HCT116 (cell line): ENCODE measurements at regions not wholly inside any gene's neighbourhood (a gene's known extent, or its start where the extent isn't known, plus 50 kb on each side); places are given as distances from the start of the nearest gene placed in this dataset.

Experiments
- ATAC-seq: fragments of 200-7000 bp; cut with Tn5 transposase; 2 replicates; pipeline ENCODE4 v1.9.1; 2020; ENCODE audit warnings: mild to moderate bottlenecking, moderate library complexity
- BruUV-seq: library from RNA; stranded (reverse); fragments of 400-500 nt; replicated peaks from 2 replicates; lab custom pipeline; 2021; lab: Mats Ljungman, UMichigan
- CTCF ChIA-PET: fragments of 300-600 bp; sonication (Branson Sonifier 250); formaldehyde crosslinking; loops from one replicate; lab custom pipeline; 2021; ENCODE audit warnings: antibody characterized with exemption; lab: Charles Lee
- POLR2A ChIA-PET: fragments of 300-600, 350-600 bp; sonication (Branson Sonifier 250); formaldehyde crosslinking; loops from one replicate; lab custom pipeline; 2021; ENCODE audit warnings: antibody characterized with exemption; lab: Charles Lee
- RAD21 ChIA-PET, 2 experiments: fragments of 300-600 bp; sonication (Branson Sonifier 250); formaldehyde crosslinking; loops; one replicate each; lab custom pipeline; 2023; ENCODE audit warnings: low total read pairs in 2 of 2; ENCODE audit not compliant: uncharacterized antibody in 2 of 2, unreplicated experiment in 2 of 2, low non-redundant PET in 1 of 2; lab: Charles Lee
- DNase-seq: peaks from one replicate; pipeline ENCODE4 v3.0.0-alpha.2; 2010; ENCODE audit warnings: low read depth, low spot score
- H2AFZ ChIP-seq: fragments of 200-600 bp; shearing (Covaris generic), sonication (generic); 2 replicates; pipeline ENCODE4 v1.6.1; 2017; ENCODE audit warnings: low read depth, mixed run types, mixed read lengths, antibody characterized with exemption, low read length; ENCODE audit not compliant: poor library complexity, severe bottlenecking
- H3K27ac ChIP-seq: 2 replicates; pipeline ENCODE4 v1.5.1; 2012; ENCODE audit warnings: low read depth, low read length
- H3K27me3 ChIP-seq: fragments of 200-600 bp; sonication (generic); 2 replicates; pipeline ENCODE4 v1.6.1; 2016; ENCODE audit warnings: mixed run types, low read length, mixed read lengths; ENCODE audit not compliant: insufficient read depth
- H3K36me3 ChIP-seq, 2 experiments: fragments of 200-500 bp in 1 of 2; fragments of 200-600 bp in 1 of 2; sonication (Bioruptor generic) in 1 of 2; sonication (generic) in 1 of 2; 2 replicates each; pipeline versions ENCODE4 v1.5.1 to v1.6.1; 2014 to 2016; ENCODE audit warnings: low read length in 2 of 2, inconsistent platforms in 1 of 2, mixed read lengths in 1 of 2, mixed run types in 1 of 2; ENCODE audit not compliant: insufficient read depth in 2 of 2, control insufficient read depth in 1 of 2
- H3K4me1 ChIP-seq, 2 experiments: fragments of 200-600 bp in 1 of 2; sonication (generic) in 1 of 2; 2 replicates each; pipeline versions ENCODE4 v1.5.1 to v1.6.1; 2012 to 2017; ENCODE audit warnings: low read length in 2 of 2, inconsistent platforms in 1 of 2, mild to moderate bottlenecking in 1 of 2, mixed read lengths in 1 of 2, mixed run types in 1 of 2, moderate library complexity in 1 of 2; ENCODE audit not compliant: insufficient read depth in 2 of 2, control insufficient read depth in 1 of 2
- H3K4me2 ChIP-seq: fragments of 200-600 bp; sonication (generic); 2 replicates; pipeline ENCODE4 v1.6.1; 2017; ENCODE audit warnings: mixed run types, low read length, mixed read lengths
- H3K4me3 ChIP-seq, 2 experiments: fragments of 200-600 bp in 1 of 2; sonication (generic) in 1 of 2; replicated peaks in 1 of 2; 2 replicates each; pipeline ENCODE4 v1.5.1; 2011 to 2016; ENCODE audit warnings: low read length in 2 of 2, control low read depth in 1 of 2, low read depth in 1 of 2, mild to moderate bottlenecking in 1 of 2, mixed read lengths in 1 of 2, mixed run types in 1 of 2
- H3K79me2 ChIP-seq: fragments of 200-600 bp; sonication (generic); 2 replicates; pipeline ENCODE4 v1.6.1; 2017; ENCODE audit warnings: mild to moderate bottlenecking, mixed run types, low read length, moderate library complexity, mixed read lengths; ENCODE audit not compliant: insufficient read depth
- H3K9ac ChIP-seq: fragments of 200-600 bp; sonication (generic); 2 replicates; pipeline ENCODE4 v1.6.1; 2016; ENCODE audit warnings: low read length, mixed read lengths
- H3K9me2 ChIP-seq: fragments of 200-600 bp; sonication (generic), shearing (Covaris generic); 2 replicates; pipeline ENCODE4 v1.6.1; 2017; ENCODE audit warnings: mixed run types, mild to moderate bottlenecking, moderate library complexity; ENCODE audit not compliant: insufficient read depth
- H3K9me3 ChIP-seq, 2 experiments: fragments of 200-500 bp in 1 of 2; fragments of 200-600 bp in 1 of 2; sonication (Bioruptor generic) in 1 of 2; sonication (generic) in 1 of 2; 2 replicates each; pipeline ENCODE4 v1.6.1; 2014 to 2017; ENCODE audit warnings: low read length in 2 of 2, mixed read lengths in 2 of 2, inconsistent platforms in 1 of 2, low read depth in 1 of 2, mild to moderate bottlenecking in 1 of 2, mixed run types in 1 of 2, moderate library complexity in 1 of 2; ENCODE audit not compliant: control insufficient read depth in 1 of 2, insufficient read depth in 1 of 2
- H4K20me1 ChIP-seq: fragments of 200-600 bp; sonication (generic), shearing (Covaris generic); 2 replicates; pipeline ENCODE4 v1.6.1; 2017; ENCODE audit warnings: mixed run types, mild to moderate bottlenecking, moderate library complexity; ENCODE audit not compliant: insufficient read depth
- EZH2phosphoT487 ChIP-seq: fragments of 200-600 bp; IDR thresholded peaks from 2 replicates; pipeline ENCODE4 v1.6.1; 2018; ENCODE audit warnings: antibody characterized with exemption, borderline replicate concordance
- FOSL1 ChIP-seq: IDR thresholded peaks from 2 replicates; pipeline ENCODE4 v1.6.1; 2012; ENCODE audit warnings: low read depth
- JUND ChIP-seq: IDR thresholded peaks from 2 replicates; pipeline ENCODE4 v1.6.1; 2012
- SP1 ChIP-seq: IDR thresholded peaks from 2 replicates; pipeline ENCODE4 v1.6.1; 2012; ENCODE audit warnings: low read depth
- intact Hi-C: fragments of 100-400 bp; cut with micrococcal nuclease; formaldehyde crosslinking; loops from 2 replicates; pipeline ENCODE4 v1.10.0; 2022
- TF ChIP-seq, protein P1 (sequence below): IDR thresholded peaks from 2 replicates; pipeline ENCODE4 v1.6.1; 2012; ENCODE audit warnings: low read depth
- TF ChIP-seq, protein P2 (sequence below), 3 experiments: fragments of 200-600 bp in 1 of 3; sonication (generic) in 1 of 3; IDR thresholded peaks in 2 of 3; conservative IDR thresholded peaks in 1 of 3; 2 replicates each; pipeline ENCODE4 v1.5.1; 2012 to 2017; ENCODE audit warnings: low read depth in 2 of 3, low read length in 2 of 3, antibody characterized with exemption in 1 of 3, borderline replicate concordance in 1 of 3, control low read depth in 1 of 3, mild to moderate bottlenecking in 1 of 3, mixed read lengths in 1 of 3, mixed run types in 1 of 3, moderate library complexity in 1 of 3; ENCODE audit not compliant: insufficient read depth in 1 of 3

DNA sequence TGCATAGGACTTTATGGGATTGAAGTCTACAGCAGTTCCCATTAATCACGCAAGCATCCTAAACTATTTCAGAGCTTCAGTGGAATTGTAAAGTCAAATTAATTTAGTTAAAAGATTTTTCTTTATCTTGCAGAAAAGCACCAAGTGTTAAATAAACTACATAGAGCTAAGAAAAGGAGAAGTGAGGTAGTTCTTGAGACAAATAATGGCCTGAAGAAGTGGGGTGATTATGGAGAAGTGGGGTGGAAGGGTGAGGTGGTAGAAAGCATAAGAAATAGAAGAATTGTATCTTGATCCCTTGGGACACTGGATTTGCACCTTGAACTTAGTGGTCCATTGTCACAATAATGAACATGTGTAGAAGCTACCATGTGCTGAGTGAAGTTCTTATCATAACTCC is 121.7 kb upstream of the LINC00305 start:
- Histone ChIP-seq H3K27me3 (no peaks in the 10 kb centered on the region), H3K9me2 (no peaks in the 10 kb centered on the region), H4K20me1 (no peaks in the 10 kb centered on the region), H3K4me2 (no peak overlapping the region), H3K4me1 (no peaks in the 10 kb centered on the region), H3K4me3 (no peak overlapping the region), H3K9me3 (peaks cover 9 to 11% of the 10 kb centered on the region in 2 experiments; a peak in 2 of 4 replicates), H3K79me2 (no peaks in the 10 kb centered on the region), H3K27ac (no peak overlapping the region), H3K36me3 (no peaks in the 10 kb centered on the region), H2AFZ (no peak overlapping the region), H3K9ac (no peak overlapping the region)
- RAD21 ChIA-PET, result no interaction called here
- intact Hi-C loops, result no loop called here
- no peak for ATAC-seq
- no TSS peak for BruUV-seq
- CTCF ChIA-PET, result no interaction called here
- POLR2A ChIA-PET, result no interaction called here
- DNase-seq, result no peak
- TF ChIP-seq SP1 (no peak), EZH2phosphoT487 (no peak), FOSL1 (no peak), JUND (no peak)
- TF ChIP-seq, protein P1, sequence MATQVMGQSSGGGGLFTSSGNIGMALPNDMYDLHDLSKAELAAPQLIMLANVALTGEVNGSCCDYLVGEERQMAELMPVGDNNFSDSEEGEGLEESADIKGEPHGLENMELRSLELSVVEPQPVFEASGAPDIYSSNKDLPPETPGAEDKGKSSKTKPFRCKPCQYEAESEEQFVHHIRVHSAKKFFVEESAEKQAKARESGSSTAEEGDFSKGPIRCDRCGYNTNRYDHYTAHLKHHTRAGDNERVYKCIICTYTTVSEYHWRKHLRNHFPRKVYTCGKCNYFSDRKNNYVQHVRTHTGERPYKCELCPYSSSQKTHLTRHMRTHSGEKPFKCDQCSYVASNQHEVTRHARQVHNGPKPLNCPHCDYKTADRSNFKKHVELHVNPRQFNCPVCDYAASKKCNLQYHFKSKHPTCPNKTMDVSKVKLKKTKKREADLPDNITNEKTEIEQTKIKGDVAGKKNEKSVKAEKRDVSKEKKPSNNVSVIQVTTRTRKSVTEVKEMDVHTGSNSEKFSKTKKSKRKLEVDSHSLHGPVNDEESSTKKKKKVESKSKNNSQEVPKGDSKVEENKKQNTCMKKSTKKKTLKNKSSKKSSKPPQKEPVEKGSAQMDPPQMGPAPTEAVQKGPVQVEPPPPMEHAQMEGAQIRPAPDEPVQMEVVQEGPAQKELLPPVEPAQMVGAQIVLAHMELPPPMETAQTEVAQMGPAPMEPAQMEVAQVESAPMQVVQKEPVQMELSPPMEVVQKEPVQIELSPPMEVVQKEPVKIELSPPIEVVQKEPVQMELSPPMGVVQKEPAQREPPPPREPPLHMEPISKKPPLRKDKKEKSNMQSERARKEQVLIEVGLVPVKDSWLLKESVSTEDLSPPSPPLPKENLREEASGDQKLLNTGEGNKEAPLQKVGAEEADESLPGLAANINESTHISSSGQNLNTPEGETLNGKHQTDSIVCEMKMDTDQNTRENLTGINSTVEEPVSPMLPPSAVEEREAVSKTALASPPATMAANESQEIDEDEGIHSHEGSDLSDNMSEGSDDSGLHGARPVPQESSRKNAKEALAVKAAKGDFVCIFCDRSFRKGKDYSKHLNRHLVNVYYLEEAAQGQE, result no peak
- TF ChIP-seq, protein P2, sequence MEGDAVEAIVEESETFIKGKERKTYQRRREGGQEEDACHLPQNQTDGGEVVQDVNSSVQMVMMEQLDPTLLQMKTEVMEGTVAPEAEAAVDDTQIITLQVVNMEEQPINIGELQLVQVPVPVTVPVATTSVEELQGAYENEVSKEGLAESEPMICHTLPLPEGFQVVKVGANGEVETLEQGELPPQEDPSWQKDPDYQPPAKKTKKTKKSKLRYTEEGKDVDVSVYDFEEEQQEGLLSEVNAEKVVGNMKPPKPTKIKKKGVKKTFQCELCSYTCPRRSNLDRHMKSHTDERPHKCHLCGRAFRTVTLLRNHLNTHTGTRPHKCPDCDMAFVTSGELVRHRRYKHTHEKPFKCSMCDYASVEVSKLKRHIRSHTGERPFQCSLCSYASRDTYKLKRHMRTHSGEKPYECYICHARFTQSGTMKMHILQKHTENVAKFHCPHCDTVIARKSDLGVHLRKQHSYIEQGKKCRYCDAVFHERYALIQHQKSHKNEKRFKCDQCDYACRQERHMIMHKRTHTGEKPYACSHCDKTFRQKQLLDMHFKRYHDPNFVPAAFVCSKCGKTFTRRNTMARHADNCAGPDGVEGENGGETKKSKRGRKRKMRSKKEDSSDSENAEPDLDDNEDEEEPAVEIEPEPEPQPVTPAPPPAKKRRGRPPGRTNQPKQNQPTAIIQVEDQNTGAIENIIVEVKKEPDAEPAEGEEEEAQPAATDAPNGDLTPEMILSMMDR (IDR thresholded peaks at IDR 0.05 in 2 of 3, conservative IDR thresholded peaks at IDR 0.05 in 1 of 3; ENCODE audit: borderline replicate concordance in 1 of 3, insufficient read depth in 1 of 3, low read depth in 2 of 3, low read length in 2 of 3), result no peak
